ENCODE measurements at regions not wholly inside any gene's neighbourhood (a gene's known extent, or its start where the extent isn't known, plus 50 kb on each side); places are given as distances from the start of the nearest gene placed in this dataset.

DNA sequence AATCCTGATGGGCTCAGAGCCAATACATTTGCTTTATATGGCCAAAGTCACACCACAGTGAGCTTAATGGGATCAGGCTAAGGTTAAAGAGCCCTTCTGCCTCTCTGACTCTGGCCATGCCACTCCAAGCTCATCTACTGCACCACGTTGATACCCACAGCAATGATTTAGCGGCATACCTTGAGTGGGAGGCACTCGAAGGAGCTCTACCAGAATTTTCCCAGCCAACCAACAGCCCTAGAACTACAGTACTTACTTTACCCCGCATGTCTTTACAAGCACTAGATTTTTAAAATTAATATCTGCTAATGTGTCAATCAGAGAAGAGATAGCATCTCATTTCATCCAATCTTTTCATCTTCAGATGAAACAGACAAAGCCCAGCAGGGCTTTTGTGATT is 300.5 kb downstream of the GRIN2B start:
- no peak for DNase-seq (ENCODE audit: low spot score)

DNA sequence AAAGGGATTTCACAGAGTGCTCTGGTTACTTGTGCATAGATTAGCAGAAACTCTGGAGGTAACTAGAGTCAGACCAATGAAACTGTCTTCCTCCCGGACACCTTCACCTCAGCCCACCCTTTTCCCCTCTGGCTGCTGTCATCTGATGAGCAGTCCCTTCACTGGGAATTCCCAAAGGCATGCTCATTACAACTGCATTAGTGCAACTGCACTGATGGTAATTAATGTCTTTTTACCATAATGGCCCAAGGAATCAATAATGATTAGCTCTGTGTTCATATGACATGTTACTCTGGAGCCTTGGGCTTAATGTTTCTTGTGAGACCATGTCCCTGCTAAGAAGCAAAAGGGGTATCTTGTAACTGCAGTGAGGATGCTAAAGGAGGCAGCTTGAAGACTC is 304.5 kb downstream of the GRIN2B start:
- DNase-seq (ENCODE audit: low spot score) = no peak

DNA sequence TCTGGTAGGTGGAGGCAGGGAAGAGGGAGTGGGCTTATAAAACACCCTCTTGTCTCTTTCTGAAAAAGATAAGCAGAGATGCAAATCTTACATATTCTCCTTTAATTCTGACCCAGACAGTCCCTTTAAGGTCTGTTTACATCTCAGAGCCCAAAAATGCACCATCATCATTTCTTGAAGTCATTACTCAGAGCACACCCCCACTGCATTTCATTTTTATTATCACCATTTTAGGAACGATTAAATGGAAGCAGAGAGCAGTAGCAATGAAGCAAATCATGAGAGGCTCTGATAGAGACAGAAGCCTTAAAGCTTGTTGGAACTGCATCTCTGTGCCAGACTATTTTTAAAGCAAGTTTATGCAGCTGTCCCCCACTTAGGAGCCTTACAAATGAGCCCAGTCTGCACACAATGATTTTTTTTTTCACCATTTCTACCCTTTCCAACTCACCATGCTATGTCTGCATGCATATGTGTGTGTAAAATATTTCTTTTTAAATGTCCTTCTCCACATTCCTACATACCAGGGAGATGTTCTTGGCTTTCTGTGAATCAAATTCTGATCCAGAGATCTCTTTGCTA is 311.0 kb downstream of the GRIN2B start:
- no peak for DNase-seq (ENCODE audit: low spot score)

DNA sequence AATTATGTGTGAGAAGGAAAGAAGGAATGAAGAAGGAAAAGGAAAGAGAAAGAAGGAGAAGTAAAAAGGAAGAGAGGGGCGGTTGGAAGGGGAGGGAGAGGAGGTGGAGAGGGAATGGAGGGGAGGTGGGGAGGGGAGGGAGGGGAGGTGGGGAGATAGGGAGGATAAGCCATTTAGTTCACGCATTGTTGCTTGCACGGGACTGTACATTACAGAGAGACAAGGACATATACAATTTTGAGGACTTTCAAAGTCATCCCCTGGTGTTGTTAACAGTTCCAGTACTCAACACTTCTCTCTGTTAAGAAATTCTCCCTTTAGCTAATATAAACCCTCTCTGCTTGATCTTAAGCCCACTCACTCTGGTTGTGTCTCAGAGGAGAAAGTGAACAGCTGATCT is 312.5 kb downstream of the GRIN2B start:
- DNase-seq (ENCODE audit: low spot score) = no peak

DNA sequence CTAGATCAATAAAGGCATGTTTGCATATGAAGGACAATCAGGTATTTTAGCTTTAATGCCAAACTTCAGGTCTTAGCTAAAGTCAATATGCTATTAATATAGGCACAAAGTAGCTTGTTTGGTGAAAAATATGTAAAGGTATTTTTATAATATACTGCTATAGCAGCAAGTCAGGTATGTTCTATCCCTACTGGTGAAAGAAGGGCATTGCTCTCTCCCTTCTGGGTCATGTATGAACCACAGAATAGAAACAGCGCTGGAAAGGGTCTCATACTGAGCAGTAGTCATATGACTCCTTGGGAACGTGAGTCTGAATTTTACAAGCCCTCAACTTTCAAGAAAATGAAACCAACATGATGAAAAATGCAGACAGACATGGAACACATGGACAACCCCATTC is 314.6 kb downstream of the GRIN2B start:
- DNase-seq (ENCODE audit: low spot score) = no peak

DNA sequence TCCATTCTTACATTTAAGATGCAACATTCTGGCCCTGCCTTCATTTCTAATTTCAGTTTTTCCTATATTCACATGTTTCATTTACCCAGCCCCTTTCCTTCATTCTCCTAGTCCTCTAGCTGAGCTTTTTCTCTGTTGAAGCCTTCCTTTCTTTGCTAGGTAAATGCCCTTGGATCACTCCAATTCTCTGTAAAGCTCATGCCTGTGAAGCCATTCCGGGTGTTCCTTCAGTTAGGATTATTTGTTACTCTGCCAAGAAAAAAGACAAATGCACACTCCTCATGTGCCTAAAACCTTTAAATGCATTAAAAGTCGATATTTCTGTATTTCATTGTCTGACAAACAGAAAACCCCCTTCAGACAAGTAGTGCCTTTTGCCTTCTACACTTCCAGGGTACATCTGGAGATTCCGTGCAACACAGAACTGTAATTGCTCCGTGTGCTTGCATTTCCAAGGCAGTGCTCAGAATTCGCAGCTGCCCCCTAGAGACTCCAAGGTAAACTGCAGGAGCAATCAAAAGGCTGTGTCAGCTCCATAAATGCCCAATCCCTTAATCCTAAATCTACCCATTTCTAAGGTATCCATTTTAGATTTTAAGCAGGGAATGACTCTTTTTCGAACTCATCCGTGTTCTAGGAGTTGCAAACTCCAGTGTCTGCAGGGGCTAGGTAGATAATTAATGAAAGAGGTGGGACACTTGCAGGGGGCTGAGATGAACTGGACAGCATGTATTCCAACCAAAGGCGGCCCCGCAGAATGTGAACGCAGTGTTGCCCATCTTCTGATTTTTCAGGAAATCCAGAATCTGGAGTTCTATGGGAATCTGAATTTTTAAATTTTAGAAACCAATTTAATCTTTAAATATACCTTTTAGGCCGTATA is 320.2 kb downstream of the GRIN2B start:
- peak; percentile 63 for DNase-seq (ENCODE audit: low spot score)

DNA sequence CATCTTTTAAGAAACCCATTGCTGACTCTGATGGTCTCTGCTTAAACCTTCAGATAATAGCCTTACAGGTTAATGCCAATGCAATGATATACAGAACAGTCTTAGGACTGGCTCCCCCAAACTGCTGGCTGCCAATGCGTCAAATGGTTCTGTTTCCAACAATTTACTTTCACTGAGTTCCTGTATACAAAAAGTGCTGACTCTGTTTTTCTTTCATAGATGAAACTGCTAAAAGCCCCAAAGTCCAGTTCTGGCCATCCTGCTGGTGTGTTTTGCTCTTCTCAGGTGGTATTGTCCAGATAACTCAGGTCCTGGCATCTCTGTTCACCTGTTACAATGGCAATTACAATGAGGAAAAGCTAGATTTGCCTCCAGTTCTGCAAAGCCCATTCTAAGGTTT is 326.9 kb downstream of the GRIN2B start:
- DNase-seq (ENCODE audit: low spot score) = no peak

DNA sequence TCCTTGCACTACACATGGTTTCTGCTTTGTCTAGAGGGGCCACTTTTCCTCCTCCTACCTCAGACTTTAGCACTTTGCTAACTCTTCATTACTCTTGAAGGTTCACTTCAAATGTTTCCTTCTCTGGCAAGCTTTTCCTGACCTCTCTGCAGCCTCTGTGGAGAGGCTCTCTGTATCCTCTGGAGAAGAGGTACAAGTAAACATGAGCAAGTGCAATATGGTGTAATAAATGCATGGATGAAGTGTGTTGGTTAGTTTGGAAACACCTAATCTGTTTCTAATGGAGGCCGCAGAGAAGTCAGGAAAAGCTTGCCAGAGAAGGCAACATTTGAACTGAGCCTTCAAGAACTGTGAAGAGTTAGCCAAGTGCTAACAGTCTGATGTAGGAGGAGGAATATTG is 329.3 kb downstream of the GRIN2B start:
- no peak for DNase-seq (ENCODE audit: low spot score)

DNA sequence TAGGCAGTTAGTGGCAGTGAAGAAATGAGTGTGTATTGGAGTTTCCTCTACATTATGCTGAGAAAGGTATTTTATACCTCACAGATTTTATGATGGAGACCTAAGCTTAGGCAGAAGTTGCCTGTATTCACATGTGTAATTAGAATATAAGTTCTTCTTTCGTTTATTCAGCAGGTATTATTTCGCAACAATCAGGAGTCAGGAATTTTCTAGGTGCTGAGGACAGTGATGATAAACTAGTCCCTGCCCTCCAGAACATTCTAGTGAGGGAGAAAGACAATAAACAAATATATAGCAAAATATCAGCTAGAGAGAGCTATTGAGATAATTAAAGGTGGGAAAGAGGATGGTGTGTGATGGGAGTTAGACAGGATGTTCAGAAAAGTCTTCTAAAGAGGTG is 345.7 kb downstream of the GRIN2B start:
- DNase-seq (ENCODE audit: low spot score) = no peak

DNA sequence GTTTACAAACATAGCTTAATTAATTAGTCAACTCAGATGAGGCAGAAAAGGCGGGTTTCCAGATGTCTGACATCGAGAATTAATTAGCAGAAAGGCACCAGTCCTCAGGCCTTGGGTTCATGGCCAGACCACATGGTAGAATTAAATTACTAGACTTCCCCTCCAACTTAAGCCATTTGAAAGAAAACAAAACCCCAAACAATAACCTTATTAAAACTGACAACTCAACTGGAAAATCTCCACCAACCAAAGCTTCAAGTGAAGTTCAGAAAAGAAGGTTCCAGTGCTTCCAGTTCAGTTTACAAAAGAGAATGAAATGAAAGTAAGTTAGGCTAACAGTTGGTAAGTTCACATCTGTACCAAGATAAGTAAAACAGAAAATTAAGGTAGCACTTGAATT is 349.5 kb downstream of the GRIN2B start:
- DNase-seq (ENCODE audit: low spot score) = no peak

DNA sequence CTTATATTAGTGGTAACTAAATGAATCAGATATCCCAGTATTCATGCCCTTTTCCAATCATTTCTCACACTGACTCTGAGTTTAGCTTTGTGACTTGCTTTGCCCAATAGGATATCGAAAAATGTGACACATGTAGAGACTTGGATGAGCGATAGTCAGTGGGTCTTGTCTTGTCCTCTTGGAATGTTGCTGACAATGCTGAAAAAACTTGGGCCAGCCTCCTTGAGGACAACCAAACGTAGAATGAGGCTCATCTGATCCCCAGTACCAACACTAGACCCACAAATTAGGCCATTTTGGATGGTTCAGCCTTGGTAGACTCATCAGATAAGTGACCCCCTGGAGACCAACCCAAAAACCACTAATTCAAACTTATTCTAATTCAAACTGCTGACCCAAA is 351.0 kb downstream of the GRIN2B start:
- DNase-seq (ENCODE audit: low spot score) = no peak

DNA sequence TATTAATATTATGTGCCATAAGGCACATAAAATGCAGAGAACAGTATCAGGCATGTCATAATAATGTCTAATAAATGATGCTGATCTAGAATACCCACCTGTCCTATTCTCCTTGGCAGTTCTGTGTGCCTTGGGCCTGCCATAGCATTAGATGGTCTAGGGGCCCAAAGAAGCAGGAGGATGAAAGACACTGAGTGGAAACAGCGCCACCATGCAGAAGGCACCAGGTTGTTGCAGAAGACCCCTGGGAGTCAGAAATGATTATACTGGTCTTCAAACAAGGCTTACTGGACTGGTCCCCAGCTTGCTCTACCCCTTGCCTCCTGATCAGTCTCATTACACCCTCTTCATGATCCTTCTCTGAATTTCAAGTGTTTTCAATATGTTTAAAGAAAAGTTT is 353.3 kb downstream of the GRIN2B start:
- DNase-seq (ENCODE audit: low spot score) = no peak

DNA sequence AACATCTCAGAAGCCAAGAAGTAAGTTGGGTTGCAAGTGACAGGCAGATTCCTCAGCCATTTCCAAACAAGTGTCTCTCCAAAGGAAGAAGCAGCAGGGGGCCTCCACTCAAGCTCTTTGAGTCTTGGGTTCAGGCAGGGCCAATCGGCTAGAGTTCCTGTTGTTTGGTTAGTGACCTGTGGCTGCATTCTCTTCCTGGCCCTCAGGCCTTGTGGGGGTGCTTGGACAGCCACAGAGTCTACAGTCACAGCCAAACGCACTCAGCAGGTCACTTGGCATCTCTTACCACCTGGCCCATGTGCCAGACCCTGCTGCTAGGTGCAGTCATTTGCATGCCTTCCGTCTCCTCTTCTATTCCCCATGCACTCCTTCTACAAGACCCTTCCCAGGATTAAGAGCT is 353.9 kb downstream of the GRIN2B start:
- no peak for DNase-seq (ENCODE audit: low spot score)

DNA sequence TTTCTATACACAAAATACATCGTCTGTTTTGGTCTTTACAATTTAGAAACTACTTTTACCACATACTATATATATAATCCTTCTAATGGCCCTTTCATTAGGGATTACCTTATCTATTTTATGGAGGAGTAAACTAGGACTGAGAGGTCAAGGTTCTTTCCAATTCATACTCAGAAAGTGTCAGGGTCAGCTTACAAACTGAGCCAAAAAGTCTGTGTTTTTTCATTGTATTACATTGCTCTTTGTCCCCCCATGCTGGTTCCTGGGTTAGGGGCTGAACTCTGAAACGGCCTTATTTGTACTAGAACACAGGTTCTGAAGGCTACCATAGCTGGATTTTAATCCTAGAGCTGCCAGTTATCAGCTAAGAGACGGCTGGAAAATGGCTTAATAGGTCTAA is 368.1 kb downstream of the GRIN2B start:
- DNase-seq (ENCODE audit: low spot score) = no peak

DNA sequence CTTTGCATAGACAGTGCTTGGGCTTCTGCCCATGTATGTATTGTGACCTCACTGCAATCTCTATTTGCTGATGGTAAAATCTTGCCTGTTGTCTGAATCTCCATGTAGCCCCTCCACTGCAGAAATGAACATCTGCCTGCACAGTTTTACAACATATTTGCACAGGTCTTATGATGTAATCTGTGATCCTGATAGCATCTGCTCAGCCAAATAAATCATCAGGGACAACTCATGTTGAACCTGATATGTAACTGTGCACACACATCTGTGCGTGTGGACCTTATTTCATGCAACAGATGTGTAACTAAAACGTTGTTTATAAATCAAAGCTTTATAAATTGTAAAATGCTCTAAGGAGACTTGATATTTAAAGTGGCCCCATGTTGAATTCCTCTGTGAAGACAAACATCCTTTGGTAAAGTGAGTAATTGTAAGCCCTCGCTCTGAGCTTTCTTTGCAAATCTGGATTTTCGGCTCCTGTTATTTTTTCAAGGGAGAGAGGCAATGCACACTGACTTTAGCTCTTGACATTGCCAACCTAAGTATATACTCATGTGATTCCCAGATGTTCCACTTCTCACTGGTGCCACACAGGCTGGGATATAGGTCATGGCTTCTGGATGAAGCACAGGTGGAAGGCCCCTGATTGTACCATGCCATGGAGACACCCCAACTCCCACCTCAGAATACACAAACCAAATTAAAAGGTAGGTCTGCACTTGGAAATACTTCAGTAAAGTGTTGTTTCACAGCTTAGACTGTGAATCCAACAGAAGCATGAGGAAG is 371.3 kb downstream of the GRIN2B start:
- no peak for DNase-seq (ENCODE audit: low spot score)

DNA sequence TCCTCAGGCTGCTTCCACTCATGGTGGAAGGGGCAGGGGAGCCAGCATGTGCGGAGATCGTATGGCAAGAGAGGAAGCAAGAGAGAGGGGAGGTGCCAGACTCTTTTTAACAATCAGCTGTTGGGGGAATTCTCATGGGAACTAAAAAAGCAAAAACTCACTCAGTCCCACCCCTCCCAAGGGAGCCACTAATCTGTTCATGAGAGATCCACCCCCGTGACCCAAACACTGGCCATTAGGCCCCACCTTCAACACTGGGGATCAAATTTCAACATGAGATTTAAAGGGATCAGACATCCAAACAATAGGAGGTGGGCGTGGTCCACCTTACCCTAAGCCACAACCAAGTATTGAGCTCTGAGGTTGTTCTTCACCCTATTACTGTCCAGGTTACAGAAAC is 375.1 kb downstream of the GRIN2B start:
- DNase-seq (ENCODE audit: low spot score) = no peak

DNA sequence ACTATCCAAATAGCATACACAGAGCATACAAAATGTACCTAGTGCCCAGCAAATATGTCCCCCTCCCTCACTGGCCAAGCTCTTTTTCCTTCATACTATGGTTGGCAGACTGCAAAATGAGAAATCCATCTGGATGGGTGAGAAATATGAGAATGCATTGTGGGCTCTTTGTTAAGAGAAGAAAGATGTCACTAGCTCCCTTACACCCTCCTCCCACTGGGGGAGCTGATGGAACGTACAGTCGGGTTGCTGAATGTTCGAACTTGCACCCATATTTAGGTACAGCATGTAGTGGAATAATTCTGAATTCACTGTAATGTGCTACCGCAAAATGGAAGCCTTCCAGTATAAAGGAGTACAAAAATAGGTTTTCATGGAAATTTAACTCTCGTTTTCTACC is 377.4 kb downstream of the GRIN2B start:
- no peak for DNase-seq (ENCODE audit: low spot score)

DNA sequence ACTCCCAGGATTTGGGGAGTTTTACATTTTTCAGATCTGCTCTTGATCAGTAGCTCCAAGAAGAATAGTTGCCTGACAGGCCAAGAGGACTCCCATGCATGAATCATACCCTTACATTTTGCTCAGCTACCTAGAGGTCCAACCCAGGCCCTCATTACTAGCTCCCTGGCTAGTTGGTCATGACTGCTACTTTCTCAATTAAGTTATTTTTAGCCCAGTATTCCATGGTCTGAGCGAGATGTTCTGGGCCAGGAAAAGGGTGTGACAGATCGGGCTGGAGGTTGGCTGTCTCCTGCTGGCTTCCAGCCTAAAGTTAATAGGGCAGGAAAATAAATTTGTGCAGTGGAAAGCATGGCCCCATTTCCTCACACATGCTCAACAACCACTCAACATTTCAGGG is 379.2 kb downstream of the GRIN2B start:
- no peak for DNase-seq (ENCODE audit: low spot score)

DNA sequence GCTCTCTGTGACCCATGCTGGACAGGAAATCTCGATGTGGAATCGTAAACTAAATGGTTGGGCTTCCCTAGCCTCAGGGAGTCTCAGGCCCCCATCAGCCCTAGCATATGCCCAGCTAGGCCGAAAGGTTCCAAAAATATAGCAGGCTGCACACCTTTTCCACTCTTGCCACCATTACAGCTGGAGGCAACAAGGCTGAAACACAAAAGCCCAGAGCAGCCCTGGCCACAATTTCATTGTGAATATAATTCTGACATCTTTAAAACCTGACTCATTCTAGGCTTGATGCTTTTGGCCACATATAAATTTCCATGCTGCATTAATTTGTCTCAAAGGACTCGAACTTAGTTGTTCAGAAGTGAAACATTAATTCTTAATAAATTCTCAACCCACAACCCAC is 382.2 kb downstream of the GRIN2B start:
- no peak for DNase-seq (ENCODE audit: low spot score)

DNA sequence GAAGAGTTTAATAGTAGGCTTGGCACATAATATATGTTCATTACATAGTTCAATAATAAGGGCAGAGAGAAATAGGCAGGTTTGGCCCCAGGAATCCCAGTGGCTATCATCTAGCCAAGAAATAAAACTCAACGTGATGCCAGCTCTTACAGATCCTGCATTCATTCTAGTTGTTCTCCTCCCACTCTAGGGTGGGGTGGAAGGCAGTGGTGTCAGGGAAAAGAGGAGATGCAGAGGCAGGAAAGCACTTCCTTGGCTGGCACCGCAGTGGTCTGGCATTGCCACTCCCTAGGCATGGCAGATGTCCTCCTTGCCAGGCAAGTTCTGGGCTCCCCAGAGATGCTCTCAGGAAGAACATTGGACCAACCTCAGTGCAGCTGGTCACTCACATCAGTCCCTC is 383.6 kb downstream of the GRIN2B start:
- no peak for DNase-seq (ENCODE audit: low spot score)

DNA sequence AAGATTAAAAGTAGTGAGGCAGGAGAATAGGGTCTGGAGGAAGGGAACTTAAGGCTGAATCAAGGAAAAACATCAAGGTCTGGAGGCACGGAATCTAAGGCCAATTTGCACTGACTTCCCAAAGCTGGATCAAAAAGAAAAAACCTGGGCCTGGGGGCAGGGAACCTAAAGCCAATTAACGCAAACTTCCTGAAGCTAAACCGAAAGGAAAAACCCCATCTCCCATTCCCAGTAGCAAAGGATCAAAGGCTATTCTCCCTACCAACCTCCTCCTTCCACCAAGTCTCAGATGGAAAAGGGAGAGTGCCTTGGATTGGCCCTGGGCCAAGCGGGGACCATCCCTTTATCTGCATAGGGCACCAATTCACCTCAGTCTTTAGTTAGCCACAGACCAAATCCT is 384.2 kb downstream of the GRIN2B start:
- no peak for DNase-seq (ENCODE audit: low spot score)

DNA sequence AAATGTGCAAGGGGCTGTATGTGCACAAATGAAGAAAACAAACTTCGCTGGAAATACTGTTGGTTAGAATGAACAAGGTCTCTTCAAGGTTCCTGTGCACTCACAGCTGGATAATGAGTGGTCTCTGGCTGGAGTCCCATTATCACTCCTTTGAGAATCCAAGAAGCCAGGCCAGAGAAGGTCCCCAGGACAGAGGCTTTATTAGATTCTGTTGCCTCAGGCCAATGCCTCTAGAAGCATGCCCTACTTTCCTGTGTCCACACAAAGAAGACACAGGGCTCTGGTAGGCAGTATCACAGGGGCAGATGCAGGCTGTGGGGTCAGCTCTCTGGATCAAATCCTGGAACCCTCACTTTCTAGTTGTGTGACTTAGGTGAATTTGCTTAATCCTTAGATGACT is 384.7 kb downstream of the GRIN2B start:
- DNase-seq (ENCODE audit: low spot score) = no peak
